Urinary bladder (tissue), 3 donors: ENCODE measurements at regions not wholly inside any gene's neighbourhood (a gene's known extent, or its start where the extent isn't known, plus 50 kb on each side); places are given as distances from the start of the nearest gene placed in this dataset.

Experiments
- DNase-seq: peaks from one replicate; pipeline ENCODE4 v3.0.0-alpha.2; 2015; ENCODE audit errors: extremely low spot score
- H3K27ac ChIP-seq: one replicate; pipeline ENCODE4 v1.5.1; 2013; ENCODE audit warnings: low read depth, mild to moderate bottlenecking, moderate library complexity
- H3K36me3 ChIP-seq: one replicate; pipeline ENCODE4 v1.6.1; 2013; ENCODE audit warnings: mild to moderate bottlenecking, moderate library complexity; ENCODE audit not compliant: insufficient read depth
- H3K4me1 ChIP-seq: one replicate; pipeline ENCODE4 v1.6.1; 2013; ENCODE audit warnings: mild to moderate bottlenecking, moderate library complexity; ENCODE audit not compliant: insufficient read depth
- H3K4me3 ChIP-seq: one replicate; pipeline ENCODE4 v1.5.1; 2013; ENCODE audit warnings: low read depth, low read length
- WGBS: extraction: QIAGEN DNeasy Blood & Tissue Kit; methylation state at CpG from one replicate; pipeline ENCODE4 v1.1.7; 2013; 5-methylcytosine and 5-hydroxymethylcytosine counted together
- donor health status: healthy with polysubstance abuse.
- donor health status: healthy.

GRCh38 chr16:85370543-85370880 lies 242.6 kb upstream of the GSE1 start:
- 53% methylated on average over 6 of the region's 6 CpGs for WGBS
- H3K4me3 ChIP-seq = no peak overlapping the region
- no peak for DNase-seq
- peaks cover 3% of the 10 kb centered on the region for H3K4me1 ChIP-seq
- H3K27ac ChIP-seq = peak overlapping the region; percentile 63
- H3K36me3 ChIP-seq = no peaks in the 10 kb centered on the region

GRCh38 chr16:85370881-85371651 lies 242.1 kb upstream of the GSE1 start:
- Histone ChIP-seq H3K36me3 (no peaks in the 10 kb centered on the region), H3K27ac (peak overlapping the region; percentile 63), H3K4me3 (no peak overlapping the region), H3K4me1 (peaks cover 3% of the 10 kb centered on the region)
- 54% methylated on average over 28 of the region's 28 CpGs for WGBS
- DNase-seq = no peak

DNA sequence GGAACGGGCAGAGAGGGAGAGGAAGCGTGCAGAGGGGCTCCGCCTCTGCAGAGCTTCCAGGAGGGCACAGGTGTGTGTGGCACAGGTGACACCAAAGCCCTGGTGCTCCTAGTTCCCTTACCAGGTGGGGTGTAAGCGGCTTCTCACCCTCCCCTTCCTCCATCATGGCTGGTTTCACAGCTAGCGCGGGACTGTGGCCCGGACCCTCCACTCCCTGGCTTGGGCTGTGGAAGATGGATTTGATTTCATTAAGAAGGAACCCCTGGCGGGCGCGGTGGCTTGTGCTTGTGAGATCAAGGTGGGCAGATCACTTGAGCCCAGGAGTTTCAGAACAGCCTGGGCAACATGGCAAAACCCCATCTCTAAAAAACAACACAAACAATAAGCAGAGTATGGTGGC lies 241.2 kb upstream of the GSE1 start:
- H3K36me3 ChIP-seq = no peaks in the 10 kb centered on the region
- DNase-seq = no peak
- 94% methylated on average over 10 of the region's 10 CpGs for WGBS
- H3K4me1 ChIP-seq = peaks cover 1% of the 10 kb centered on the region
- no peak overlapping the region for H3K27ac ChIP-seq
- H3K4me3 ChIP-seq = no peak overlapping the region

DNA sequence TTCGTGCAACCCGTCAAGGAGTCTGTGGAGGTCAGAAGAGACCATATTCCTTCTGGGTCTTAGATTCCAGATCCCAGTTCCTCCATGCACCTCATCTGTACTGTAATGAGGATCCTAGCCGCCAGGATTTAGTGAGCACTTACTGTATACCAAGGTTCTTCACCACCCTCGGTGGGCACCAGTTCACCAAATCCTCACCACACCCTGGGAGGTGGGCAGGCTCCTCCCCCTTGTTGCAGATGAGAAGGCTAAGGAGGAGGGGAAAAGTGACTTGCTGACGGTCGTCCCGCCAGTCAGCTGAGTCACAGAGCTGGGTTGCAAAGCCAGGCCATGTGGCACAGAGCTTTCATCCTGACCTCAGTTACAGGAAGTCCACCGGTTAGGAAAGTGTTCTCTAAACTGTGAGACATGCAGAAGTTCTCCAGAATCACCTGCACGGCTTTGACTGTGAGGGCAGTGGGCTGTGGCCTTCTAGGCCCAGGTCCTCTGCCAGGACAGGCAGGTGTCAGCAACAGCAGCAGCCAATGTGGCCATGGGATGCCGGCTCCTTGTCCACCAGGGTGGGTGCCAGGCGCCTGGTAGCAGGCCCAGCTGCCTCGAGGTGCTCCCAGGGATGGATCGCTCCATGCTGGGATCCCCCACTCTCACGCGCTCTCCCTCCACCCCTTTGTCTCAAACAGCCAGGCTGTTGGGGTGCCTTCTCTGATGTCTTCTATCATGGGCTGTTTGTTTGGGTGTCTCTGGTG lies 240.3 kb upstream of the GSE1 start:
- Histone ChIP-seq H3K27ac (no peak overlapping the region), H3K4me3 (no peak overlapping the region), H3K4me1 (no peaks in the 10 kb centered on the region), H3K36me3 (no peaks in the 10 kb centered on the region)
- no peak for DNase-seq
- WGBS = 80% methylated on average over 15 of the region's 15 CpGs

DNA sequence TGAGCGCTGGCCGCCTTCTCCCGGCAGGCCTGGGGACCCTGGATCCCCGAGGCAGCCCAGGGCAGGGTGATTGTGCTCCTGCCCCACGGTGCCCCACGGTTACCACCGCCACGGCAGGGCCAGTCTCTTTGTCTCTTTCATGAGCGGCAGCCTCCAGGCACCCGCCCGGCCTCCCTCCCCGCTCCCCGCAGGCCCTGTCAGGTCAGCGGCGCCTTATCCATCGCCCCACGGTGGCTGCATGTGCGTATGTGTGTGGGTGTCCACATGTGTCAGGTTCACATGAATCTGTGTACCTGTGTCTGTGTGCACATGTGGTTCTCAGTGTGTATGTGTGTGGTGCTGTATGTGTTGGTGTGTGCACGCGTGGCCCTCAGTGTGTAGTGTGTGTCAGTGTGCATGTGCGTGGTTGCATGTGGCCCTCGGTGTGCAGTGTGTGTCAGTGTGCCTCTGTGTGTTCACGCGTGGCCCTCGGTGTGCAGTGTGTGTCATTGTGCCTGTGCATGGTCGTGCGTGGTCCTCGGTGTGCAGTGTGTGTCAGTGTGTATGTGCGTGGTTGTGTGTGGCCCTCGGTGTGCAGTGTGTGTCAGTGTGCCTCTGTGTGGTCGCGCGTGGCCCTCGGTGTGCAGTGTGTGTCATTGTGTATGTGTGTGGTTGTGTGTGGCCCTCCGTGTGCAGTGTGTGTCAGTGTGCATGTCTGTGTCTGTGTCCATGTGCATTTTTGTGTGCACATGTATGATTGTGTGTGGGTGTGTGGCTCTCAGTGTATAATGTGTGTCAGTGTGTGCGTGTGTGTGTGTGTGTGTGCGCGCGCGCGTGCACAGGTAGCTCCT lies 239.2 kb upstream of the GSE1 start:
- DNase-seq = no peak
- Histone ChIP-seq H3K27ac (no peak overlapping the region), H3K4me3 (no peak overlapping the region), H3K4me1 (no peaks in the 10 kb centered on the region), H3K36me3 (no peaks in the 10 kb centered on the region)
- WGBS = 92% methylated on average over 41 of the region's 41 CpGs

DNA sequence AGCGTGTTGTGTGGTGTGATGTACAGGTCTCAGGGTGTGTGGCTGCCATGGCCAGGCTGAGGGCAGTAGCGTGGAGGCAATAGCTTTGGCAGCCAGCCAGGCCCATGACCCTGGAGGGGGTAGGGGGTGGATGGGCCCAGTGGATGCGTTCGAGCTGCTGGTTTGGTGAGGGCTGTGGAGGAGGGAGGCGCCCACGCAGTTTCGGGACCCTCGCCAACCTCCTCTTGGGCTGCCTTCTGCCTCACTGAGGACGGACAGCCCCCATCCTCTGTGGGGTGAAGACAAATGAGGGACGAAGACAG lies 238.6 kb upstream of the GSE1 start:
- H3K4me3 ChIP-seq = no peak overlapping the region
- H3K27ac ChIP-seq = no peak overlapping the region
- no peaks in the 10 kb centered on the region for H3K36me3 ChIP-seq
- 69% methylated on average over 10 of the region's 10 CpGs for WGBS
- no peak for DNase-seq
- H3K4me1 ChIP-seq = no peaks in the 10 kb centered on the region

DNA sequence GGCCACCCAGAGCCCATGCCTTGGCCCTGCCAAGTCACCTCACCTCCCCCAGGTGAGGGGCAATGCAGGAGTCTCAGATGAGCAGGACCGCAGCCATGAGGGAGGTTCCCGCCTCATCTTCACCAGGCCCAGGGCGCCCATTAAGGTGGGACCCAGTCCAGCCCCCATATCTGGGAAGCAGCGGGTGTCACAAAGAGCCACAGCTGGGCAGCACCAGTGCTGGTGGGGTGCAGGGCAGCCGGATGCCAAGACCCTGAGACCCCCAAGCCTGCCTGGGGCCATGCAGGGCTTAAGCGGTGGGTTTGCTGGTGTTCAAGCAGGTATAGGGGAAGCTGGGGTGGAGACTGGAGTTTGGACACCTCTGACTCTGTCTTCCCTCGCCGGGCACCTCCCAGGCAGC lies 237.8 kb upstream of the GSE1 start:
- H3K27ac ChIP-seq = no peak overlapping the region
- DNase-seq = no peak
- H3K4me1 ChIP-seq = no peaks in the 10 kb centered on the region
- no peak overlapping the region for H3K4me3 ChIP-seq
- WGBS = 96% methylated on average over 8 of the region's 8 CpGs
- H3K36me3 ChIP-seq = no peaks in the 10 kb centered on the region

DNA sequence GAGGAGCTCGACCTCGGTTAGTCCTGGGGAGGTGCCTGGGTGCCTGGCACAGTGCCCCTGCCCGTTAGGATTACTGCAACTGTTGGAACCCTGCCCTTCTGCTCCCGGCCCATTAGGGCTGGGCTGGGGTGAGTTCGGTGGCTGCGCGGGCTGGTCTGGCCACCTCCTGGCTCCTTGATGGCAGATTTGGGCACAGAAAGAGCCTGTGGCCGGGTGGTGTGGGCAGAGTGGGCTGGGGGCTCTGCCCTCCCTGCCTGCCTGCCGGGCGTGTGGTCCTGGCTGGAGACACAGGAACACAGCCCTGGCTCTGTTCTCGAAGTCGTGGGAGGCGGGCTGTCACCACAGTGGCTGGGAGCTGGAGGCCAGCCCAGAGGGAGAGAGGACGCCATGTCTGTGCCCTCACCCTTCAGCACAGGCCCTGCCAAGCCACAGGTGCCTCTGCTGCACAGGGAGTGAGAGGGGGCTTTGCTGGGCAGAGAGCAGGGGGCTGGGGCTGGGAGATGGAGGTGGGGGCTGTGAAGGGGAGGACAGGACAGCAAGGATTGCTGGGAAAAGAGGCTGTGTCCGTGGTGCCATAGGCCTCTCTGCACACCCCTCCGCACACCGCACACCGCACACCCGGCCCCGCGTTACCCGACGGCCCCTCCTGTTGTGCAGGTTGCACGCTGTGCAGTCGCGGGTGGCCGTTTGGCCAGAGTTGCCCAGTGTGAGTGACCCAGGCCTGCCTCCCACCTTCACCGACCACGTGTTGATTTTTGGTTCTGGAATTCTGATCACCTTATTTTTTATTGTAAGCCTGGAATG lies 236.6 kb upstream of the GSE1 start:
- no peak for DNase-seq
- H3K36me3 ChIP-seq = no peaks in the 10 kb centered on the region
- no peak overlapping the region for H3K4me3 ChIP-seq
- no peaks in the 10 kb centered on the region for H3K4me1 ChIP-seq
- no peak overlapping the region for H3K27ac ChIP-seq
- WGBS = 73% methylated on average over 29 of the region's 29 CpGs

- no peak for DNase-seq
- WGBS = 51% methylated on average over 16 of the region's 16 CpGs
- Histone ChIP-seq H3K27ac (no peak overlapping the region), H3K4me3 (no peak overlapping the region), H3K4me1 (no peaks in the 10 kb centered on the region), H3K36me3 (no peaks in the 10 kb centered on the region)
These were observed 235.6 kb upstream of the GSE1 start for GRCh38 chr16:85377388-85378144.

- WGBS = 84% methylated on average over 16 of the region's 16 CpGs
- no peak for DNase-seq
- Histone ChIP-seq H3K4me3 (no peak overlapping the region), H3K36me3 (no peaks in the 10 kb centered on the region), H3K4me1 (no peaks in the 10 kb centered on the region), H3K27ac (no peak overlapping the region)
These were observed 234.7 kb upstream of the GSE1 start for GRCh38 chr16:85378145-85379040.

GRCh38 chr16:85379041-85380001 lies 233.8 kb upstream of the GSE1 start:
- H3K36me3 ChIP-seq = no peaks in the 10 kb centered on the region
- H3K4me1 ChIP-seq = no peaks in the 10 kb centered on the region
- WGBS = 84% methylated on average over 15 of the region's 15 CpGs
- DNase-seq = no peak
- no peak overlapping the region for H3K4me3 ChIP-seq
- H3K27ac ChIP-seq = no peak overlapping the region
